ENCODE measurements at regions not wholly inside any gene's neighbourhood (a gene's known extent, or its start where the extent isn't known, plus 50 kb on each side); places are given as distances from the start of the nearest gene placed in this dataset.

DNA sequence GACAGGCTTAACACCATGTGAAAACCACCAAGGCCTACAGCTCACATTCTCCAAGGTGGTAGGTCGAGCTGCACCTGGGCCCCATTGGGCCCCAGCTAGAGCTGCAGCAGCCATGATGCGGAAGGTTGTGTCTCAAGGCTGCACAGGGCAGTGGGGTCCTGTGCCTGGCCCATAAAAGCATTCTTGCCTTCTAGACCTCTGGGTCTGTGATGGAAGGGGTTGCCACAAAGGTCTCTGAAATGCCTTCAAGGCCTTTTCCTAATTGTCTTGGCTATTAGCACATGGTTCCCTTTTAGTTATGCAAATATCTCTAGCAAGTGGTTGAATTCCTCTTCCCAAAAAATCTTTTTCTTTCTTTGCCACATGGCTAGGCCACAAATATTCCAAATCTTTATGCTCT is 52.5 kb upstream of the C11orf58 start:
- no peak for DNase-seq

DNA sequence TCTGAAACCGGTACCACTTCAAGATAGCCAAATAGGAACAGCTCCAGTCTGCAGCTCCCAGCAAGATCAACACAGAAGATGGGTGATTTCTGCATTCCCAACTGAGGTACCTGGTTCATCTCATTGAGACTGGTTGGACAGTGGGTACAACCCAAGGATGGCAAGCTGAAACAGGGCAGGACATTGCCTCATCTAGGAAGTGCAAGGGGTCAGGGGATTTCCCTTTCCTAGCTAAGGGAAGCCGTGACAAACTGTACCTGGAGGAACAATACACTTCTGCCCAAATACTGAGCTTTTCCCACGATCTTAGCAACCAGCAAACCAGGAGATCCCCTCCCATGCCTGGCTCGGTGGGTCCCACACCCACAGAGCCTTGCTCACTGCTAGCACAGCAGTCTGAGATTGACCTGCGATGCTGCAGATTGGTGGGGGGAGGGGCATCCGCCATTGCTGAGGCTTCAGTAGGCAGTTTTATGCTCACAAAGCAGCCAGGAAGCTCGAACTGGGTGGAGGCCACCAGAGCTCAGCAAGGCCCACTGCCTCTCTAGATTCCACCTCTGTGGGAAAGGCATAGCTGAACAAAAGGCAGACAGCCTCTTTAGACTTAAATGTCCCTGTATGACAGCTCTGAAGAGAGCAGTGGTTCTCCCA is 59.9 kb upstream of the C11orf58 start:
- DNase-seq: no peak

DNA sequence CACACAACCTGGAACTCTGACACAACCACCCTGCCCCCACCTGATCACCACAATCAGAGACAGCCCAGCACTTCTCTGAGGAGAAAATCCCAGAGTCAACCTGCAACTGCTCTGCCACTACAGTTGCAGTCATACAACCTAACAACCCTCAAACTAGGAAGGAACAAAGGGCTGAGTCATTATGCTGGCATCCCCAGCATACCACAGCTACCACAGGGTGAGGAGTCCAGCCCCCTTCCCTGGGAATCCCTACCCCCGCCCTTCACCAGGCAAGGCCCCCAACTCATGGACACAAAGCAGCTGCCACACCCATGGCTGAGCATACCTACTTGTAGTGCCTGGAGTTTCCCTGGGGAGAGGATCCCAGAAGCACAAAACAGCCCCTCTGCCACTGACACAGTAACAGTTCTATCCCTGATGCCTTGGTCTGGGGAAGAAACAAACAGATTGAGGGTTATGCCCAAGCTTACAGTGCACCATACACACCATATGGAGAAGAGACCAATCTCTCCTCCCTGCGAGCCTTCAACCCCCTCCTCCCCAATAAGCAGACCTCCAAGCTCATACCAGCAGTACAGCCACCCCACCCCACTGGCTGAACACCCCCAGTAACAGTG is 68.5 kb upstream of the C11orf58 start:
- no peak for DNase-seq

DNA sequence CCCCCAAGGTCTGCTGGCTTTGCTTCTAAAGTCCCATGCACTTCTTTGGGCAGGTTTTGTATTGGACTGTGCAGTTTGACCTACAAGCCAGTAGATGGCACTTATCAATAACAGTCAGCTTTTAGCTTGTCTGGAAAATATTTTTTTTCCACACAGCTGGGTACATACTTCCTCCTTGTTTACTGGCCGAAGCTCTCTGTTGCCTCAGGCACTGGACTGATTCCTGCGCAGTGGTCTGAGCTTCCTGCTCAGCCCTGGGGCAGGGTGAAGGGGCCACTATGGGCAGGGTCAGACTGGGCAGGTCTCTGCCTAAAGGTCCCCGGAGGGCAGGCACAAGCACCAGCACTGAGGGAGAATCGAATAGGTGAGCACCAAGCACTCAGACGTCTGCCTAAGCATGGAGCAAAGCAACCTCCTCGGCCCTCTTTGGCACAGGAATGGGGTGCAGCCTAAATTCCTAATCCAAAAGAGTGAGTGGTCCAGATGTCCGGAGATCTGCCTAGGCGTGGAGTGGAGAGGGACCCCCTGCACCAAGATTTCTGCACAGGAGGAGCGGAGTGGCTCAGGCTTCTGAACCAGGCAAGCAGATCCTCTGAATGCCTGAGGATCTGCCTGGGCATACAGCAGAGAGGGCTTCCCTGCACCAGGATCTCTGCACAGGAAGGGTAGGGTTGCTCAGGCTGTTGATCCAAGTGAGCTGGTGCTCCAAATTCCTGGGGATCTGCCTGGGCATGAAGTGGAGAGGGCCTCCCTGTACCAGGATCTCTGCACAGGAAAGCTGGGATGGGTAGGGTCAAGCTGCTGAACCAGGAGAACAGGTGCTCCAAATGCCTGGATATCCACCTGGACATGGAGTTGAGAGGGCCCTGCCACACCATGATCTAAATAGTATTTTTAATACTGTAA is 105.9 kb upstream of the C11orf58 start:
- DNase-seq: no peak

DNA sequence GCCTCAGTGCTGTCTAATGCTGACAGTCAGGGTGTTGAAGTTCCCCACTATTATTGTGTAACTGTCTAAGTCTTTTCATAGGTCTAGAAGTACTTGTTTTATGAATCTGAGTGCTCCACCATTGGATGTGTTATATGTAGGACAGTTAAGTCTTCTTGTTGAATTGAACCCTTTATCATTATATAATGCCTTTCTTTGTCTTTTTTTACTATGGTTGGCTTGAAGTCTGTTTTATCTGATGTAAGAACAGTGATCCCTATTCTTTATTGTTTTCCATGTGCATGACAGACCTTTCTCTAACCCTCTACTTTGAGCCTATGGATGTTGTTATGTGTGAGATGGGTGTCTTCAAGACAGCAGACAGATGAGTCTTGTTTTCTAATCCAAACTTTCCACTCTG is 107.8 kb upstream of the C11orf58 start:
- no peak for DNase-seq

DNA sequence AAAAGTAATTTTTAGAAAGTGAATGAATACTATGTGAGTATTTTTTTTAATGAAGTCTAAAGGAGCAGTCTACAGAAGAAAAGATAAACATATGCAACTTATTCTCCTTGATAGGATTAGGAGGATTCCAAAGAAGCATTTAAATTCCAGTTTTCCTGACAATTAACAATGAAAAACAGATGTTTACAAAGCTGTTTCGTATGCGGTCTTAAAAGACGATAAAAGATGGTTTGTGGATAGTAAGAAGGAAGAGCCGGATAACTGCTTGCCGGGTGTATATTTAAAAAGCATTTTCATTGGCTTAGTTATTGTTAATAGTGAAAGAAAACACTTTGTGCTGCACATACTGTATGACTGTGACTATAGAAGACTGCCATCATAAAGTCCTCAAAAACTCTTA is 120.0 kb upstream of the C11orf58 start:
- no peak for DNase-seq

DNA sequence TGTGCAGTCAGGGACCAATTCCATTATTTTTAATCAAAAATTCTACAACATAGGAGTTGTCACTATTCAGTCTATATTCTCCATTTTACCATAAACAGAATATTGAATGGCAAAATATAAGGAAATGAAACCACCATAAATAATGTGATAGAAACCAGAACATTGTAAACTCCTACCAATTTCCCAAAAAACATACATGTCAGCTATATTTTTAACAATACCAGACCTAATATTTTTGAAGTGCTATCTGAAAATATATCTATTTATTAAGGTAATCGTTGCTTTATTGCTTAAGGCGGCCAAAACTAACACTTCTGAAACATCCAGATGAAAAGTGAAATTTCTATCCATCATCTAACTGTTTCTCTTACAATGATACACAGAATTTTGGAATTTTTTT is 123.0 kb upstream of the C11orf58 start:
- DNase-seq: no peak

DNA sequence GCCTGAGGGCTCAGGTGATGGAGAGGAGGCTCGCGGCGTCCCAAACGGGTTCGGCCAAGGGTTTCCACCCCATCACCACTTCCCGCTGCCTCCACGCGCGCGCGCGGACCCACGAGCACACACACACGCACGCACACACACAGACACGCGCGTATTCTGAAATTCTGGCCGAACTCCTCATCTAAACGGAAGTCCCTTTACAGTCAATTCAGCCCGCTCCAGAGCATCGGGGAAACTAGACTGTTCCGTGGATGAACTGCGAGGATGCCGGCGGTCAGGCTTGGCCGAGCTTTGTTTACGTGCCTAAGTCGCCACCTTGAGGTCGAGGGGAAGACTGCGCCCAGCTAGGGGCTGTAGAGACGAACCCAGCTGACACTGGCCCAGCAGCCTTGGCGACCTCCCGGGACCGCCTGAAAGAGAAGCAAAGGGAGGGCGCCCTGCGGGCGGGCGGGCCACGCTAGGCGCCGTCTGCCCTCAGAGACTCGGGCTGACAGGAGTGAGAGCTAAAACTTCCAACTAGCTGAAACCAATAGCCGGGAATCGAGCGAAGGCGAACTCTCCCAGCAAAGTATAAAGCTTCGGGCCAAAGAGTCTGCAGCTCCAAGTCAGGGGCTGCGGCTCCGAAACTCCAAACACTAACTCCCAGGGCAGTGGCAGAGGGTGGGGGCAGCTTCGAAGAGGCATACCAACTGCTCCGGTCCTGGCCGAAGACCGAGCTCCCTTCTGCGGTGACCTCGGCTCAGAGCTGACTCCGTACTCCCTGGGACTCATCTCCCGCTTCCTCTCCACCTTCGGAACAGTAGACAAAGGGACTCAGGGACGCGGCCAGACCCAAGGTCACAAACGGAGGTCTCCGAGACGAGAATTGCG is 124.7 kb upstream of the C11orf58 start:
- DNase-seq: peak; percentile 10

DNA sequence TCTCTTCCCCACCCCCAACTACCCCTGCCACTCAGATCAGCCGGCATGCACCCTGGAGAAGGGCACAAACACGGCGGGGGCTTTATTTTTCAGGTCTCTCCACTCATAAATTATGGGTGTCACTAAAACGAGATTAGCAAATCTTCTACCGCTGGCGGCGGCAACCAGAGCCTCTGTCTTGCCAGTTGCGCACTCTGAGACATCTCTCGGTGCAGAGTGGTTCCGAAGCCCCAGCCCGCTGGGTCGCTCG is 125.3 kb upstream of the C11orf58 start:
- no peak for DNase-seq

DNA sequence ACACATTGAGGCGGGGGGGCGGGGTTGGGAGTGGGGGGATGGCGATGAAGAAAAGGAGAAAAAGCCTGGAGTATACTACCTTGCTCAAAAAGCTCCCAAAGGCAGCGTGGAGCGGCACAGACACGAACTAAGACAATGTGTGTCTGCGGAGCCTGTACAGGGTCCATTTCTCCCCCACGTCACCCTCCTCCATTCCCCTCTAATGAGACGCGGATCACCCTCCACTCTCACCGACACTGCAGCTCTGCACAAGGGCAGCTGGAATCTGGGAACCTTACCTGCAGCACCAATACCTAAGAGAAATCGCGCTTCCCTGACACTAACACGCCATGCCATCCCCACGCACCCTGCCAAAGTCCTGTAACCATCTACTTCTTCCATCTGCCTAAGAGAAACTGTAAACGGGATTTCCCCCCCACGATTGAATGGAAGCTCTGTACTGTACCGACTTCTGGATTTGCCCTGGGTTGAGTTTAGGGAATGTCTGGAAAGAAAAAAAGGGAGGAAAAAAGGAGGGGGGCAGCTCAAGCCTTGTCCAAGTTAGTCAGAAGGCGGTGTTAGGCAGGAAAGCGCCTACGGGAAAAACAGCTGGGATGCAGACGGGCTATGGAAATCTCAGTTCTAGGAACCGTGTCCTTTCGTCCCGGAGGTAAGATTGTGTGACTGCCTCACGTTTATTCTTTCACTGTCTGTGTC is 125.7 kb upstream of the C11orf58 start:
- DNase-seq: no peak

DNA sequence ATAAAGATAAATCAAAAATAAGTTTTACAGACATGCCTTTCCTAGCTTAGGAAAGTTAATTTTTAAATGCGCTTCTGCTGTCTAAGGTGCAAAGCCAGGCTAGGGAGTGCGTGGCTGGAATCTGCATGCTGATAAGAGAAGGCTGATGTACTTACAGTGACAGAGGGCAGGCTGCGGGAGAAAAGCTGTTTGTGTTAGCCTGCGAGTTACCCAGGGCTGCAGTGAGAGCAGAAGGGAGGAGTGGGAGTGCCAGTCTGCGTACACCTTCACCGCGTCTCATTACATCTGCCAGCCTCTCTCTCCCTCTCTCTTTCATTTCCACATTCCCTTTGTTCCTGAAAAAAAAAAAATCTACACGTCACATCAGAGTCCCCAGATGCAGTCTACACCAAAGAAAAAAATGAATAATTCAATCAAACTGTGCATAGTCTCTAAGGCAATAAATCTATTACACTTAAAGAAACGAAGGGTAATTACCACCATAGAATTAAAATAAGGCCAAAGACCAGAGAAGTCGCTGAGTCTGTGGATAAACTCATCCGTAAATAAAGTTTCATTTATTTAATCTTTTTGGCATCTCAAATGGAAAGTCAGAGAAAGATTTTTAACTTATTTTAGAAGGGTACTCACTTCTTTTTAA is 126.4 kb upstream of the C11orf58 start:
- no peak for DNase-seq

DNA sequence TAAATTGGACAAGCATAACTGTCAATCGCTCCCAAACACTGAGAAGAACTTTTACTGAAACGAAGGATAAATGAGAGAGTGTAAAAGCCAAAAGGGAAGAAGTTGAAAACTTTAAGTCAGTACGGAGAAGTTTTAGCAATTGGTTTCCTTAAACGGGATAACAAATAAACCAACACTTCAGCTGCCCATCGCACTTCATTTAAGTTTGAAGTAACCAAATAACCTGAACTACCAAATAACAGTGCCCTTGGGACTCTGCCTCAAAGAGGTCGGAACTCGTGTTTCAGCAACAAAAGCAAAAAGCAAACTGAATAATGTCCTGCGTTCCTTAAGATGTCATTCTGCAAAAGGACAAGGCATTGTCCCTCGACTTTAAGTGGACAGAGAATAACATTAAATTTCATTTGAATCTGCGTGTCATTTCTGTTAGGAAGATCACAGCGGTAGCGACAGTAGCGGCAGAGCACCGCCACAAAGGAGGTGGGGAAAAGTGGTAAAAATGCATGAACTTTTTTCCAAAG is 127.0 kb upstream of the C11orf58 start:
- no peak for DNase-seq

DNA sequence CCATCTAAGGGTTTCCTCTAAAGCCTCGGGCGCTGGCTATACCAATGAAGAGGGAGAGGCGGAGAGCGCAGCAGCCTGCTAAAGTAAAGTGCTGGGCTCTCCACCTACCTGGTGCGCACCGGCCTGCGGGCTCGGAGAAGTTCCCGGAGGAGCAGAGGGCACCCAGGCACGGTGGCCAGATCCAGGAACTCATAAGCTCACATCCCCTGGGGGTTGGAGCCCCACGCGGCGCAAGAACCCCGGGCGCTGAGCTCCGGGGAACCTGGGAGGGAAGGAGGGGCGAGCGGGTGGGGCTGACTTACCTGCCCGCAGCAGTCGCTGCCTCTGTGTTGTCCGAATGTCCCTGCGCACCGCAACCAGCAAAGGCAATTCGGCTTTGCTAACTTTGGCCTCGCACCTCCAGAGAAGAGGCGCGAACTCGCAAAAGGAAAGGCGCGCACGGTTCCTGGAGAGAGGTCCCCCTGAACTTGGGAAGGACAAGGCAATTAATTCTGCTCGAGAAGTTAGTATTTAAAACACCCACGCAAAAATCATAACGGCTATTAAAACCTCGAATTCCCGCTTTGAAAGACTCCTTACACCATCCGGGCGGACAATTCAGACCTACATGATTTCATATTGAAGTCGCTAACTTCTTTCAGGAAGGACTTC is 127.6 kb upstream of the C11orf58 start:
- no peak for DNase-seq

DNA sequence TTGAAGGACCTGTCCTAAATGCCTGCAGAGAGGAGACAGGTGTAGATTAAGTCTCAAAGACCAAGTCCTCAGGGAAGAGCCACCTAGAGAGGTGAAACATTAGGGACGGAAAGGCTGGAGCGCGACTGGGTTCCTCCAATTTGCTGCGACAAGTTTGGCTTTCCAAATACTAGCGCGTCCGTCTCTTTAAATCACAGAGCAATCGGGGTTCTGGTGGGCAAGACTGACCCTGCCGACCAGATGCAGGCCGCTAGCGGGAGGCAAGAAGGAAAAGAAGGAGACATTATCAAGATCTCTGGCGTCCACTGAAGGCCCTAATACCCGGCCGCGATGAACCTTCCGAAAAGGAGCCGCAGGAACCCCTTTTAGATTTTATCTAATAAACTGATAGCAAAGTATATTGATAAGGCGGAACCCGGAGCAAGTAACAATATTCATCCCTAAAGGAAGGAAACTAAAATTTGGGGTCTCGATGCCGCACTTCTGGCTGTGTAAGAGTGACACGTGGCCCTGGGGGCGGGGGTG is 128.2 kb upstream of the C11orf58 start:
- no peak for DNase-seq

DNA sequence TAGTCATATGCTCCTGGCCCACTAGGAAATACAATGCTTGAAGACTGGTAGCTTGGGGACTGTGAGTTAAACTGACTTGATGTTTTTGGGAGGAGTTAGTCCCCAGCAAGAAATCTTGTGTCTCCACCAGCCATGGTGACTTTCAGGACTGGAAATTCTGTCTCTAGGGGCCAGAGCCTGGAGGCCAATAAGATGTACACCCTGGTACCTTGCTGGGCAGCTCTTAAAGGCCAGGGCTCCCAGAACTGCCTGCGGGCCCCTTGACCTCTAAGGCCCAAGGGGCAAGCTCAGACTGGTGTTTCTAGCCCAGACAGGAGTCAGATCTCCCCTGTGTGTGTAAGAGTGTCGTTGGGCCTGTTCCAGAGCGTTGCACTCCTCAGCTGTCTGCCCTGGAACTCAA is 128.7 kb upstream of the C11orf58 start:
- no peak for DNase-seq

DNA sequence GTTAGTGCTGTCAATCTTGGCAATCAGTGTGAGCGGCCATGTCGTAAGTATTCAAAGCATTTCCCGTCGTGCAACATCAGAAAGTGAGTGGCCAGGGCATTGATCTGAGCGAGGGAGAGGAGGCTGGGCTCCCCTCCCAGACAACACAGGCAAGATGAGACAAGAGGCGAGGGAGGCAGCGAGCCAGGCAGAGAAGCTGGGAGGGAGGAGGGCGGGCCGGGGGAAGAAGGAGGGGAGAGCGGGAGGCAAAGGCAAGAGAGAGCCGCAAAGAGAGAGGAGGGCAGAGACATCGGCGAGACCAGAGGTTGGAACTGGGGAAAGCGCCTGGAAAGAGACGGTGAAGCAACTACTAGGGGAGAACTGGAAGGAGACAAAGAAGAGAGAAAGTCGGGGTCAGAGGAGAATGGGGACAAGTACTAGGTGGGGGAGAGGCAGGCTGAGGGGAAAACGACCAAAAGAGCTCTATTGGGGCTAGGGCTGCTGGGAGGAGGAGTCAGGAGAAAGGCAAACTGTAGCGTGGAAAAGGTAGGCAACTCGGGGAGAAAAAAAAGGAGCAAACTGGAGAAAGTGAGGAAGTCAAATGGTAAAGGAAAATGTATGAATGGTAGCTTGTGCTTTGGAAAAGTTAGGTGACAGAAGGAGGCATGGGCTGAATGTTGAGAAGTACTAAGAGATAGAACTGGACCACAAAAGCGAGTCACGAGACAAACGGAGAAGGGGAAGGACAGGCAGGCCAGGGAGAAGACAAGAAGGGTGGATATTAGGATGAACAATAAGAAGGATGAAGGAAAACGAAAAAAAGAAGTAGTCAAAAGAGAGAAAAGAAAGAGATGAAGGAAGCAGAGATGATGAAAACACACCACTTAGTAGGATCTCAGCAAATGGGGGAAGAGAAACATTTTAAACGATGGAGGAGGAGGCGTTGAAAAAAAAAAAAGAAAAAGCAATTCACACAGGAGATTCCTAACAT is 130.5 kb upstream of the C11orf58 start:
- DNase-seq: no peak

DNA sequence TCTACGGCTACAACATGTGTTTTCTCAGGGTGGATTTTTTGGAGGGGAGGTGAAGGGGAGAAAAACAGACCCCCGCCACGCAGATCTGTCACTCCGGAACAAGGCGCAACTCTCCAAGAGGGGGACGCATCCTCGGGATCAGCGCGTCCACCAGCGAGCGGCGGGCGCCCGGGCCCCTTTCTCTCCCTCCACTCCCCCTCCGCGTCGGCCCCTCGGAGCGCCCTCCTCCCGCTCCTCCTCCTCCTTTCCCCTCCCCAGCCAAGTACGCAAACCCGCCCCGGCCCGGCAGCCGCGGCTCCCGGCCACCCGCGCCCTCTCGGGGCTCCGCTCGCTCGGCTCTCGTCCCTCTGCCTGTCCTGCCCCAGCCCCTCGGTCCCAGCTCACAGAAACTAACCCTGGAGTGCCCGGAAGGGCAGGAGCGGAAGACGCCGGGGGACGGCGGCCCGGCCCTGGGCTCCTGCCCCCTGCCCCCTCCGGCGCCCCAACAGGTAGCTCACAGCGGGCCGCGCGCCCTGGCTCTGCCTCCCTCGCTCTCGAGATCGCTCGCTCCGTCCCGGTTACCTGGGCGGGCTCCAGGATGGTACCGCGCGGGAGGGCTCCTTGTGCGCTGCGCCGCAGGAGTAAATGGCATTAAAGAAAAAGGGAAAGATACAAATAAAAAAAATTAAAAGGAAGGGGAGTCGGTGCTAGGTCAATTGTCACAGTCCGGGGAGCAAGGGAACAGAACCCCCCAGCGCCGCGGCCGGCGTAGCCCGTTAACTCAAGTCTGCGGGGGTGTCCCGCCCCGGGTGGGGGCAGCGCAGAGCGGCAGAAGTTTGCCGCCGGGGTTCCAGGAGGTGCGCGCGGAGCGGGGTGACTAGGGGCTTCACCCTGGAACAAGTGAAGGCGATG is 131.4 kb upstream of the C11orf58 start:
- DNase-seq: no peak

DNA sequence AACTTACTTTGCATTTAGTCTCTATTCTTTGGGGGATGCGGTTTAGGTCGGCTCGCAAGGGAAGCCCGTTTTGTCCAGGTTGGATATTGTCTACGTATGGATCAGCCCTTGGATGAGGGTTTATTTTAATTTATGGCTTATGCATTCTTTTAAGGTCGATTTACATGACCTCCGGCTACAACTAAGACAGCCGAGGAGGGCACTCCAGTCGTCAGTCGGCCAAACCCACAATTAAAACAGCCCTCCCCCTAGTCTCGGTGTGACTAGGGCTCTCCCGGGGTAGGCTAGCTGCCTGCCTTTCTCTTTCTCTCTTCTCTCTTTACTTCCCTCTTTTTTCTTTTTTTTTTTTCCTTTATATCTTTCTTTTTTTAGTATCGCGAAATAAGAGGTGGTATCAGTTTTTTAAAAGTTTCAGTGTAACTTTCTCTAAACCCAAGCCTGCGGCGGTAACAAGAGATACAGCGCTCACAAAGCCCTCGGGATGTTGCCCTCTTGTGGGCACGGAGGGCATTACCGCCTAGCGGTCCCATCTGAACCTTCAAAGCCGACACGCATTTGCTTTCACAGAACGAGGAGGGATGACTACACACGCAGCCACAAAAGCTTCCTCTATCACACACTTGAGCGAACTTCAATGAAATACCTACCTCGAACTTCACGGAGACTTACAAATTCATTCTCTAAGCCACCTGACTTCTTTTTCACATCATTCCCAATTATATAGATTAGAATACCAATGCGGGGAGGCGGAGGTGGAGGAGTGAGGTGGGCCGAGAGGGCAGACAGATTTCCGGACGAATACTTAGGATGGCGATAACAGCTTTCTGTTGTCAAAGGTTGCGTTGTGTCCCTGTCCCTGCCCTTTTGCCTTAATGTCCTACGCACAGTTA is 132.3 kb upstream of the C11orf58 start:
- DNase-seq: peak; percentile 33

All from NCI-H2171 treated with DMSO at 0.1 percent for 48 hours (cell line).